Activated B cell treated with CpG ODN at 0.5 μM for 24 hours (primary cell): ENCODE measurements at regions not wholly inside any gene's neighbourhood (a gene's known extent, or its start where the extent isn't known, plus 50 kb on each side); places are given as distances from the start of the nearest gene placed in this dataset.

ENCODE experiments used
- ATAC-seq: fragments of 200-7000 bp; cut with Tn5 transposase; one replicate; pipeline ENCODE4 v1.10.0; 2021; ENCODE audit warnings: low read depth, mild to moderate bottlenecking, moderate library complexity
- CTCF ChIA-PET: fragments of 350-600 bp; sonication (Branson Sonifier 250); formaldehyde crosslinking; loops from one replicate; lab custom pipeline; 2021; ENCODE audit warnings: antibody characterized with exemption; lab: Charles Lee
- POLR2A ChIA-PET: fragments of 350-600 bp; sonication (Branson Sonifier 250); formaldehyde crosslinking; loops from one replicate; lab custom pipeline; 2021; ENCODE audit warnings: antibody characterized with exemption; lab: Charles Lee
- DNase-seq: peaks from one replicate; pipeline ENCODE4 v3.0.0; 2022
- H3K27ac Mint-ChIP-seq: one replicate; pipeline ENCODE4 v1.8.0; 2020; ENCODE audit warnings: mixed read lengths
- H3K27me3 Mint-ChIP-seq: one replicate; pipeline ENCODE4 v1.8.0; 2021; ENCODE audit warnings: mixed read lengths
- H3K36me3 Mint-ChIP-seq: one replicate; pipeline ENCODE4 v1.8.0; 2021; ENCODE audit warnings: low read depth, mixed read lengths
- H3K4me1 Mint-ChIP-seq: one replicate; pipeline ENCODE4 v1.8.0; 2021; ENCODE audit warnings: mixed read lengths
- H3K4me3 Mint-ChIP-seq: one replicate; pipeline ENCODE4 v1.8.0; 2020; ENCODE audit warnings: mild to moderate bottlenecking, mixed read lengths
- H3K9me3 Mint-ChIP-seq: one replicate; pipeline ENCODE4 v1.8.0; 2020; ENCODE audit warnings: mixed read lengths
- CTCF ChIP-seq: fragments of 200-600 bp; IDR thresholded peaks from one replicate; pipeline ENCODE4 v1.8.0; 2022; ENCODE audit warnings: antibody characterized with exemption, mild to moderate bottlenecking
- intact Hi-C: fragments of 100-400 bp; cut with micrococcal nuclease; formaldehyde crosslinking; loops from one replicate; pipeline ENCODE4 v1.15.1; 2024

GRCh38 chr3:147216143-147216673, 190.1 kb downstream of the ZIC4 start:
- H3K9me3 Mint-ChIP-seq, result no peaks in the 10 kb centered on the region
- H3K27ac Mint-ChIP-seq, result no peak overlapping the region
- intact Hi-C loops, result no loop called here
- ATAC-seq, result no peak
- DNase-seq, result no peak
- H3K27me3 Mint-ChIP-seq, result no peaks in the 10 kb centered on the region
- no peaks in the 10 kb centered on the region for H3K36me3 Mint-ChIP-seq
- H3K4me1 Mint-ChIP-seq, result no peaks in the 10 kb centered on the region
- ChIA-PET CTCF (no interaction called here), POLR2A (no interaction called here)
- no peak for TF ChIP-seq CTCF
- no peak overlapping the region for H3K4me3 Mint-ChIP-seq

GRCh38 chr3:147215660-147216059, 190.7 kb downstream of the ZIC4 start:
- TF ChIP-seq CTCF, result no peak
- no peak overlapping the region for H3K27ac Mint-ChIP-seq
- H3K36me3 Mint-ChIP-seq, result no peaks in the 10 kb centered on the region
- no peaks in the 10 kb centered on the region for H3K9me3 Mint-ChIP-seq
- POLR2A ChIA-PET, result no interaction called here
- H3K27me3 Mint-ChIP-seq, result no peaks in the 10 kb centered on the region
- ATAC-seq (no peak), DNase-seq (no peak)
- CTCF ChIA-PET, result no interaction called here
- no peaks in the 10 kb centered on the region for H3K4me1 Mint-ChIP-seq
- intact Hi-C loops, result no loop called here
- H3K4me3 Mint-ChIP-seq, result no peak overlapping the region

GRCh38 chr3:147213633-147214032, 192.7 kb downstream of the ZIC4 start:
- POLR2A ChIA-PET, result no interaction called here
- H3K27me3 Mint-ChIP-seq, result no peaks in the 10 kb centered on the region
- no peak overlapping the region for H3K4me3 Mint-ChIP-seq
- no peaks in the 10 kb centered on the region for H3K9me3 Mint-ChIP-seq
- DNase-seq, result no peak
- TF ChIP-seq CTCF, result no peak
- CTCF ChIA-PET, result no interaction called here
- no peak overlapping the region for H3K27ac Mint-ChIP-seq
- no peaks in the 10 kb centered on the region for H3K4me1 Mint-ChIP-seq
- no peaks in the 10 kb centered on the region for H3K36me3 Mint-ChIP-seq
- ATAC-seq, result no peak
- intact Hi-C loops, result no loop called here

GRCh38 chr3:147210676-147211075, 195.7 kb downstream of the ZIC4 start:
- CTCF ChIA-PET, result no interaction called here
- no peak for ATAC-seq
- no peak for TF ChIP-seq CTCF
- no peaks in the 10 kb centered on the region for H3K27me3 Mint-ChIP-seq
- intact Hi-C loops, result no loop called here
- no peaks in the 10 kb centered on the region for H3K4me1 Mint-ChIP-seq
- H3K9me3 Mint-ChIP-seq, result no peaks in the 10 kb centered on the region
- POLR2A ChIA-PET, result no interaction called here
- H3K27ac Mint-ChIP-seq, result no peak overlapping the region
- H3K36me3 Mint-ChIP-seq, result no peaks in the 10 kb centered on the region
- H3K4me3 Mint-ChIP-seq, result no peak overlapping the region
- DNase-seq, result no peak

- TF ChIP-seq CTCF, result no peak
- intact Hi-C loops, result no loop called here
- Mint-ChIP-seq H3K36me3 (no peaks in the 10 kb centered on the region), H3K4me1 (no peaks in the 10 kb centered on the region), H3K27me3 (no peaks in the 10 kb centered on the region), H3K9me3 (no peaks in the 10 kb centered on the region), H3K4me3 (no peak overlapping the region), H3K27ac (no peak overlapping the region)
- POLR2A ChIA-PET, result no interaction called here
- DNase-seq (no peak), ATAC-seq (no peak)
- CTCF ChIA-PET, result no interaction called here
Measured at GRCh38 chr3:147201086-147201485, 205.3 kb downstream of the ZIC4 start.
